HFFc6 (cell line): ENCODE measurements at regions not wholly inside any gene's neighbourhood (a gene's known extent, or its start where the extent isn't known, plus 50 kb on each side); places are given as distances from the start of the nearest gene placed in this dataset.

Experiments used
- DNase-seq: peaks from one replicate; pipeline ENCODE4 v3.0.0-alpha.2; 2018
- H3K27ac Mint-ChIP-seq: 2 replicates; pipeline ENCODE4 v1.8.0; 2020; ENCODE audit warnings: mild to moderate bottlenecking, mixed read lengths
- H3K27me3 Mint-ChIP-seq: 2 replicates; pipeline ENCODE4 v1.8.0; 2021; ENCODE audit warnings: mild to moderate bottlenecking, moderate library complexity, mixed read lengths; ENCODE audit not compliant: insufficient read depth
- H3K36me3 Mint-ChIP-seq: 2 replicates; pipeline ENCODE4 v1.8.0; 2021; ENCODE audit warnings: low read depth, mixed read lengths
- H3K4me1 Mint-ChIP-seq: 2 replicates; pipeline ENCODE4 v1.8.0; 2020; ENCODE audit warnings: low read depth, mixed read lengths
- H3K4me3 Mint-ChIP-seq: 2 replicates; pipeline ENCODE4 v1.8.0; 2020; ENCODE audit warnings: mild to moderate bottlenecking, moderate library complexity, mixed read lengths
- H3K9me3 Mint-ChIP-seq: 2 replicates; pipeline ENCODE4 v1.8.0; 2020; ENCODE audit warnings: mild to moderate bottlenecking, mixed read lengths
- TF ChIP-seq, protein P1 (sequence below): fragments of 200-600 bp; sonication (generic); IDR thresholded peaks from 2 replicates; pipeline ENCODE4 v1.5.0; 2021; ENCODE audit warnings: antibody characterized with exemption, mild to moderate bottlenecking

- Mint-ChIP-seq H3K36me3 (no peaks in the 10 kb centered on the region), H3K9me3 (peaks cover 28% of the 10 kb centered on the region), H3K27ac (no peak overlapping the region), H3K4me1 (no peaks in the 10 kb centered on the region), H3K4me3 (no peak overlapping the region), H3K27me3 (no peaks in the 10 kb centered on the region)
- TF ChIP-seq, protein P1, sequence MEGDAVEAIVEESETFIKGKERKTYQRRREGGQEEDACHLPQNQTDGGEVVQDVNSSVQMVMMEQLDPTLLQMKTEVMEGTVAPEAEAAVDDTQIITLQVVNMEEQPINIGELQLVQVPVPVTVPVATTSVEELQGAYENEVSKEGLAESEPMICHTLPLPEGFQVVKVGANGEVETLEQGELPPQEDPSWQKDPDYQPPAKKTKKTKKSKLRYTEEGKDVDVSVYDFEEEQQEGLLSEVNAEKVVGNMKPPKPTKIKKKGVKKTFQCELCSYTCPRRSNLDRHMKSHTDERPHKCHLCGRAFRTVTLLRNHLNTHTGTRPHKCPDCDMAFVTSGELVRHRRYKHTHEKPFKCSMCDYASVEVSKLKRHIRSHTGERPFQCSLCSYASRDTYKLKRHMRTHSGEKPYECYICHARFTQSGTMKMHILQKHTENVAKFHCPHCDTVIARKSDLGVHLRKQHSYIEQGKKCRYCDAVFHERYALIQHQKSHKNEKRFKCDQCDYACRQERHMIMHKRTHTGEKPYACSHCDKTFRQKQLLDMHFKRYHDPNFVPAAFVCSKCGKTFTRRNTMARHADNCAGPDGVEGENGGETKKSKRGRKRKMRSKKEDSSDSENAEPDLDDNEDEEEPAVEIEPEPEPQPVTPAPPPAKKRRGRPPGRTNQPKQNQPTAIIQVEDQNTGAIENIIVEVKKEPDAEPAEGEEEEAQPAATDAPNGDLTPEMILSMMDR = no peak
- no peak for DNase-seq
Observed at GRCh38 chr4:95701500-95702170, 138.3 kb upstream of the PDHA2 start.

DNA sequence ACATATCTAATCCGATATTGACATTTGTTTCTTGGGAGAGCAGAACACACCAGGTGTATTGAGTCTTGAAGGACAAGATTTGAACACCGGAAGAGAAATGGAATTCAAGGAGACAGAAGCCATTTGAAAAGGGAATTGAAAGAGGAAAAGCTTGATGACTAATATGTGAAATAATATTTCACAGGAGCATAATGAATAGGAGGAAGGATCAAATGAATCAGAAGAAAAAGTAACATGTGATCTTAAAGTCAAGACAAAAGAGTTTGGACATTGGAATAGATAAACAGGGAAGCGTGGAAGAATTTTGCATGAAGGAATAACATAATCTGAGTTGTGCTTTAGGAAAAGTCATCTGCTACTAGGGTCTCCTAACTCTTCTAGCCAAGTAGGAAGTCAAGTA lies 145.5 kb upstream of the PDHA2 start:
- H3K4me1 Mint-ChIP-seq = no peaks in the 10 kb centered on the region
- H3K4me3 Mint-ChIP-seq = no peak overlapping the region
- DNase-seq = no peak
- H3K27me3 Mint-ChIP-seq = no peaks in the 10 kb centered on the region
- H3K27ac Mint-ChIP-seq = no peak overlapping the region
- H3K9me3 Mint-ChIP-seq = peaks cover 26% of the 10 kb centered on the region
- H3K36me3 Mint-ChIP-seq = peaks cover 5% of the 10 kb centered on the region
- TF ChIP-seq, protein P1 = no peak

GRCh38 chr4:95693594-95693993 lies 144.8 kb upstream of the UNC5C start:
- Mint-ChIP-seq H3K4me3 (no peak overlapping the region), H3K36me3 (peaks cover 5% of the 10 kb centered on the region), H3K27ac (no peak overlapping the region), H3K9me3 (peaks cover 34% of the 10 kb centered on the region), H3K4me1 (no peaks in the 10 kb centered on the region), H3K27me3 (no peaks in the 10 kb centered on the region)
- no peak for DNase-seq
- TF ChIP-seq, protein P1 = no peak

DNA sequence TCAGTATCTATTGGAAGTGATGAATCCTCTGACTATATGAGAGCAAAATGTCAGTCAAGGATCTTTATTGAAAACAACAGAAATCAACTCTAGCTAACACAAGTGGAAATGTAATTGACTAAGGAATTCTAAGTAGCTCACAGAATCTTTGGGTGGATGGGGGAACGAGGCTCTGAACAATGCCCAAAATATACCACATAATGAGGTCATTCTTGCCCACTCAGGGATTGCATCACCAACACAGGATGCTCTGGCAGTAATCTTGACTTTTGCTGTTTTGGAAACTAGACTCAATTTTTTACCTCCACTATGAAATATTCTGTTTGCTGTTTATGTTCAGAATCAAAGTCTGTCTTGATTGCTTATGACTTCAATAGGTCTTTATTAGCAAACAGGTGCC lies 127.4 kb upstream of the UNC5C start:
- TF ChIP-seq, protein P1 = no peak
- H3K36me3 Mint-ChIP-seq = peaks cover 3% of the 10 kb centered on the region
- no peaks in the 10 kb centered on the region for H3K27me3 Mint-ChIP-seq
- peaks cover 51% of the 10 kb centered on the region for H3K9me3 Mint-ChIP-seq
- DNase-seq = no peak
- H3K27ac Mint-ChIP-seq = no peak overlapping the region
- H3K4me3 Mint-ChIP-seq = no peak overlapping the region
- no peaks in the 10 kb centered on the region for H3K4me1 Mint-ChIP-seq

DNA sequence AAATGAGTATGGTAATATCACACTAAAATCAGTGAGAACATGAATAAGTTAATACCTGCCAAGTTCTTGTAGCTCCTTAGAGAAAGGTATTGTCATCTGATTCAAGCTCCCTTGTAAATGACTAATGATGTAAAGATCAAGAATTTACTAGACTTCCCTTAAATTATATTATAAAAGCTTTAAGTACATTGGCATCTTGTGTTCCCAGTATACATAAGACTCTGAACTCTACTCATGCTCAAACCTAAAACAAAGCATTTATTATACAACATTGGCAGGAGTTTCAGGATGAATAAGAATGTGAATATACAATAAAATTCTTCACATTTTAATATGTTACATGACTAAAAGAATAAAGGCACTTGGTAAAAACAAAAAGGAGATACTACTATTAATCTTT lies 126.8 kb upstream of the UNC5C start:
- Mint-ChIP-seq H3K4me3 (no peak overlapping the region), H3K9me3 (peaks cover 51% of the 10 kb centered on the region), H3K27ac (no peak overlapping the region), H3K36me3 (peaks cover 3% of the 10 kb centered on the region), H3K4me1 (no peaks in the 10 kb centered on the region), H3K27me3 (no peaks in the 10 kb centered on the region)
- DNase-seq = no peak
- TF ChIP-seq, protein P1 = no peak
